ENCODE measurements at regions not wholly inside any gene's neighbourhood (a gene's known extent, or its start where the extent isn't known, plus 50 kb on each side); places are given as distances from the start of the nearest gene placed in this dataset.

- no peak for TF ChIP-seq YY1 (IDR thresholded peaks at IDR 0.05; ENCODE audit: insufficient read depth, insufficient read length)
- TF ChIP-seq ZNF274 (IDR thresholded peaks at IDR 0.05; ENCODE audit: low read depth, low read length): no peak
- TF ChIP-seq SUZ12 (IDR thresholded peaks at IDR 0.05; ENCODE audit: extremely low read depth, insufficient read depth, insufficient read length): no peak
Observed at GRCh38 chr18:27600245-27600644, 415.1 kb upstream of the CHST9 start.
